Occipital lobe (tissue), 1 donor: ENCODE measurements at regions not wholly inside any gene's neighbourhood (a gene's known extent, or its start where the extent isn't known, plus 50 kb on each side); places are given as distances from the start of the nearest gene placed in this dataset. TPM values are rescaled to one million over a fixed set of nuclear protein-coding genes. Genes with fewer than 3 reads are reported as not detected.

Experiments used
- small RNA-seq: library from RNA; depleted of rRNA; stranded (forward); fragments of <200 nt; gene quantifications from one replicate; pipeline ENCODE3, GENCODE V24; 2014

Small RNA genes in the stretch of these regions (small RNA-seq; reads per million reads assigned to genes)
- not detected for gene AC091042.1
- gene MIR5011 = not detected
- not detected for gene RNU6-1037P
- not detected for gene RPL31P9
